ENCODE measurements at regions not wholly inside any gene's neighbourhood (a gene's known extent, or its start where the extent isn't known, plus 50 kb on each side); places are given as distances from the start of the nearest gene placed in this dataset.

- Mint-ChIP-seq H3K27ac (ENCODE audit: unreplicated experiment) (no peak overlapping the region), H3K9me3 (ENCODE audit: unreplicated experiment) (peaks cover 8% of the 10 kb centered on the region), H3K4me1 (ENCODE audit: unreplicated experiment) (peaks cover 2% of the 10 kb centered on the region), H3K36me3 (ENCODE audit: unreplicated experiment) (no peaks in the 10 kb centered on the region), H3K27me3 (ENCODE audit: unreplicated experiment) (peaks cover 66% of the 10 kb centered on the region), H3K4me3 (ENCODE audit: unreplicated experiment) (no peak overlapping the region)
- TF ChIP-seq, protein P1, sequence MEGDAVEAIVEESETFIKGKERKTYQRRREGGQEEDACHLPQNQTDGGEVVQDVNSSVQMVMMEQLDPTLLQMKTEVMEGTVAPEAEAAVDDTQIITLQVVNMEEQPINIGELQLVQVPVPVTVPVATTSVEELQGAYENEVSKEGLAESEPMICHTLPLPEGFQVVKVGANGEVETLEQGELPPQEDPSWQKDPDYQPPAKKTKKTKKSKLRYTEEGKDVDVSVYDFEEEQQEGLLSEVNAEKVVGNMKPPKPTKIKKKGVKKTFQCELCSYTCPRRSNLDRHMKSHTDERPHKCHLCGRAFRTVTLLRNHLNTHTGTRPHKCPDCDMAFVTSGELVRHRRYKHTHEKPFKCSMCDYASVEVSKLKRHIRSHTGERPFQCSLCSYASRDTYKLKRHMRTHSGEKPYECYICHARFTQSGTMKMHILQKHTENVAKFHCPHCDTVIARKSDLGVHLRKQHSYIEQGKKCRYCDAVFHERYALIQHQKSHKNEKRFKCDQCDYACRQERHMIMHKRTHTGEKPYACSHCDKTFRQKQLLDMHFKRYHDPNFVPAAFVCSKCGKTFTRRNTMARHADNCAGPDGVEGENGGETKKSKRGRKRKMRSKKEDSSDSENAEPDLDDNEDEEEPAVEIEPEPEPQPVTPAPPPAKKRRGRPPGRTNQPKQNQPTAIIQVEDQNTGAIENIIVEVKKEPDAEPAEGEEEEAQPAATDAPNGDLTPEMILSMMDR (IDR thresholded peaks at IDR 0.05): no peak
- DNase-seq (ENCODE audit: extremely low spot score, unreplicated experiment): no peak
Observed at GRCh38 chr3:14601692-14602005, 49.9 kb upstream of the CCDC174 start.

Data from osteocyte (in vitro differentiated cells).